WI38 (cell line): ENCODE measurements at regions not wholly inside any gene's neighbourhood (a gene's known extent, or its start where the extent isn't known, plus 50 kb on each side); places are given as distances from the start of the nearest gene placed in this dataset.

ENCODE experiments used
- H3K4me3 ChIP-seq: 2 replicates; pipeline ENCODE4 v1.5.1; 2011; ENCODE audit warnings: low read depth, mild to moderate bottlenecking, control low read depth, low read length
- CTCF ChIP-seq: IDR thresholded peaks from 2 replicates; pipeline ENCODE4 v1.5.1; 2012; ENCODE audit warnings: low read depth, mild to moderate bottlenecking, control low read depth, low read length

- no peak for TF ChIP-seq CTCF
- H3K4me3 ChIP-seq, result no peak overlapping the region
Measured at GRCh38 chr10:31145986-31146385, 114.3 kb upstream of the ZNF438 start.

- no peak overlapping the region for H3K4me3 ChIP-seq
- TF ChIP-seq CTCF, result no peak
Measured at GRCh38 chr10:31146491-31147209, 115.0 kb upstream of the ZNF438 start.

- TF ChIP-seq CTCF, result no peak
- H3K4me3 ChIP-seq, result no peak overlapping the region
Measured at GRCh38 chr10:31147210-31147608, 115.5 kb upstream of the ZNF438 start.

- no peak for TF ChIP-seq CTCF
- no peak overlapping the region for H3K4me3 ChIP-seq
Measured at GRCh38 chr10:31148951-31149350, 117.3 kb upstream of the ZNF438 start.

GRCh38 chr10:31149835-31150512 is 118.3 kb upstream of the ZNF438 start:
- TF ChIP-seq CTCF, result no peak
- no peak overlapping the region for H3K4me3 ChIP-seq

- no peak for TF ChIP-seq CTCF
- H3K4me3 ChIP-seq, result no peak overlapping the region
Measured at GRCh38 chr10:31151301-31151700, 119.6 kb upstream of the ZNF438 start.

GRCh38 chr10:31152421-31153135 is 120.9 kb upstream of the ZNF438 start:
- H3K4me3 ChIP-seq, result no peak overlapping the region
- TF ChIP-seq CTCF, result no peak
